ENCODE measurements at regions not wholly inside any gene's neighbourhood (a gene's known extent, or its start where the extent isn't known, plus 50 kb on each side); places are given as distances from the start of the nearest gene placed in this dataset.

DNA sequence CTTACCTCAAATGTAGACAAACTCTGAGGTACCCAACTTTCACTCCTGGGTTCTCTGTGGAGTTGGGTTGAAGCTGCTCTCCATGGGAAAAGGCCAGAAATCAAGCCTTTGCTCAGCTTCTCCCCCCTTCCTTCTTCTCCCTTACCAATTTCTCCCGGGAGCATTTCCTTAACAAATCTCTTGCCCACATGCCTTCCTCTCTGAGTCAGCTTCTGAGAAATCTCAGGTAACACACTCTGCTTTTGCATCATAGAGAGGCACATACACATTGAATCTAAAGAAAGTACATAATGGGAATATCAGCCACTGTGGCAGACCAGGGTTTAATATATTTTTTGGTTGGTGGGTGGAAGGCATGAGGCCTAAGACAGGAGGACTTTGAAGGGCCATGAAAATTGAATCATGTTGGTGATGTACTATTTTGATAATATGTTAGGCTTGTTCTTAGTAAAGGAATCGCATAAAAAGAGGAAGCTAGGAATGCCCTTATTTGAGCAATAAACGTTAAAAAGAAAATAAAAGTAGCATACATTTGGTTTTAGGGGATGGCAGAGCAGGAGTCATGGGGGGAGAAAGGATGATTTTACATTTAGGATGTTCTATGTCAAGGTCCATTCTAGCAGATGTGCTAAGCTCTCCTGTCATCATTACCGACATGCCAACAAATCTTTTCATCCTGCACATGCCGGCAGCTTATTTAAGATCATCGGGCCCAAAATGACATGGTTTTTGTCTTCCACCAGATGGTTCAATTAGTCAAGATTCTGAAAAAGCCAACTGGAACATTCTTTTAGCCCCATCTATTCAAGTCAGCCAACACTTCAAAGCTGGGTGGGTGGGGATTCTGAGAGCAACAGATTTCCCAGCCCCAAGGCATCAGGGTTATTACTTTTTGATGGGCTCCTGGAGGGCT lies 199.5 kb upstream of the CLINT1 start:
- TF ChIP-seq, protein P1, sequence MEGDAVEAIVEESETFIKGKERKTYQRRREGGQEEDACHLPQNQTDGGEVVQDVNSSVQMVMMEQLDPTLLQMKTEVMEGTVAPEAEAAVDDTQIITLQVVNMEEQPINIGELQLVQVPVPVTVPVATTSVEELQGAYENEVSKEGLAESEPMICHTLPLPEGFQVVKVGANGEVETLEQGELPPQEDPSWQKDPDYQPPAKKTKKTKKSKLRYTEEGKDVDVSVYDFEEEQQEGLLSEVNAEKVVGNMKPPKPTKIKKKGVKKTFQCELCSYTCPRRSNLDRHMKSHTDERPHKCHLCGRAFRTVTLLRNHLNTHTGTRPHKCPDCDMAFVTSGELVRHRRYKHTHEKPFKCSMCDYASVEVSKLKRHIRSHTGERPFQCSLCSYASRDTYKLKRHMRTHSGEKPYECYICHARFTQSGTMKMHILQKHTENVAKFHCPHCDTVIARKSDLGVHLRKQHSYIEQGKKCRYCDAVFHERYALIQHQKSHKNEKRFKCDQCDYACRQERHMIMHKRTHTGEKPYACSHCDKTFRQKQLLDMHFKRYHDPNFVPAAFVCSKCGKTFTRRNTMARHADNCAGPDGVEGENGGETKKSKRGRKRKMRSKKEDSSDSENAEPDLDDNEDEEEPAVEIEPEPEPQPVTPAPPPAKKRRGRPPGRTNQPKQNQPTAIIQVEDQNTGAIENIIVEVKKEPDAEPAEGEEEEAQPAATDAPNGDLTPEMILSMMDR (IDR thresholded peaks at IDR 0.05; ENCODE audit: insufficient read depth, low read length), result no peak
- no peak for TF ChIP-seq POLR2AphosphoS5 (IDR thresholded peaks at IDR 0.05; ENCODE audit: low read depth)

All from HL-60 (cell line).